Cardiac muscle cell (in vitro differentiated cells and primary cell): ENCODE measurements at regions not wholly inside any gene's neighbourhood (a gene's known extent, or its start where the extent isn't known, plus 50 kb on each side); places are given as distances from the start of the nearest gene placed in this dataset.
A peak's percentile ranks its signal among the peaks of the same experiment; 100 is the strongest.

ENCODE experiments used
- DNase-seq, 2 donors: peaks; one replicate each; pipeline versions ENCODE4 v3.0.0 to v3.0.0-alpha.2; 2010 to 2017; ENCODE audit warnings: low read depth in 1 of 2, low spot score in 1 of 2
- H3K27ac ChIP-seq: fragments of 200-600 bp; sonication (generic); 2 replicates; pipeline ENCODE4 v1.5.1; 2016
- H3K27me3 ChIP-seq: fragments of 200-600 bp; sonication (generic); 2 replicates; pipeline ENCODE4 v1.6.0; 2016; ENCODE audit warnings: control low read depth
- H3K36me3 ChIP-seq: fragments of 200-600 bp; sonication (generic); 2 replicates; pipeline ENCODE4 v1.5.1; 2016; ENCODE audit warnings: control low read depth
- H3K4me1 ChIP-seq: fragments of 200-600 bp; sonication (generic); 2 replicates; pipeline ENCODE4 v1.8.1; 2017; ENCODE audit warnings: low read depth, mild to moderate bottlenecking, mixed run types
- H3K4me3 ChIP-seq: fragments of 200-600 bp; sonication (generic); 2 replicates; pipeline ENCODE4 v1.5.1; 2016; ENCODE audit warnings: mild to moderate bottlenecking
- H3K9me3 ChIP-seq: fragments of 200-600 bp; sonication (generic); 2 replicates; pipeline ENCODE4 v1.5.1; 2017; ENCODE audit warnings: low read depth, mild to moderate bottlenecking, control low read depth
- CTCF ChIP-seq: IDR thresholded peaks from 2 replicates; pipeline ENCODE4 v1.5.1; 2012; ENCODE audit warnings: low read depth, mild to moderate bottlenecking, low read length

GRCh38 chr15:36254426-36254825 is 325.0 kb upstream of the CDIN1 start:
- H3K9me3 ChIP-seq = no peaks in the 10 kb centered on the region
- H3K27ac ChIP-seq = no peak overlapping the region
- no peak overlapping the region for H3K4me3 ChIP-seq
- no peaks in the 10 kb centered on the region for H3K36me3 ChIP-seq
- H3K4me1 ChIP-seq = peaks cover 18% of the 10 kb centered on the region
- DNase-seq = peak in 1 of 2 donors; percentile 15
- H3K27me3 ChIP-seq = no peaks in the 10 kb centered on the region
- no peak for TF ChIP-seq CTCF

GRCh38 chr15:36256404-36256807 is 323.0 kb upstream of the CDIN1 start:
- no peak overlapping the region for H3K4me3 ChIP-seq
- no peaks in the 10 kb centered on the region for H3K27me3 ChIP-seq
- TF ChIP-seq CTCF = no peak
- peak in 1 of 2 donors; percentile 64 for DNase-seq
- H3K36me3 ChIP-seq = no peaks in the 10 kb centered on the region
- H3K9me3 ChIP-seq = no peaks in the 10 kb centered on the region
- peak overlapping the region; percentile 61 for H3K27ac ChIP-seq
- peaks cover 18% of the 10 kb centered on the region for H3K4me1 ChIP-seq

GRCh38 chr15:36263666-36264065 is 315.8 kb upstream of the CDIN1 start:
- peak in 1 of 2 donors; percentile 20 for DNase-seq
- no peak overlapping the region for H3K4me3 ChIP-seq
- H3K27me3 ChIP-seq = no peaks in the 10 kb centered on the region
- no peak for TF ChIP-seq CTCF
- H3K4me1 ChIP-seq = no peaks in the 10 kb centered on the region
- H3K36me3 ChIP-seq = no peaks in the 10 kb centered on the region
- no peaks in the 10 kb centered on the region for H3K9me3 ChIP-seq
- H3K27ac ChIP-seq = no peak overlapping the region

- H3K27ac ChIP-seq = no peak overlapping the region
- TF ChIP-seq CTCF = no peak
- no peak for DNase-seq
- H3K36me3 ChIP-seq = no peaks in the 10 kb centered on the region
- H3K27me3 ChIP-seq = no peaks in the 10 kb centered on the region
- H3K4me1 ChIP-seq = no peaks in the 10 kb centered on the region
- no peak overlapping the region for H3K4me3 ChIP-seq
- no peaks in the 10 kb centered on the region for H3K9me3 ChIP-seq
Observed at GRCh38 chr15:36265422-36265821, 314.0 kb upstream of the CDIN1 start.

- Histone ChIP-seq H3K27ac (no peak overlapping the region), H3K27me3 (no peaks in the 10 kb centered on the region), H3K4me1 (no peaks in the 10 kb centered on the region), H3K4me3 (no peak overlapping the region), H3K36me3 (no peaks in the 10 kb centered on the region), H3K9me3 (no peaks in the 10 kb centered on the region)
- no peak for TF ChIP-seq CTCF
- DNase-seq = no peak
Observed at GRCh38 chr15:36271048-36271447, 308.4 kb upstream of the CDIN1 start.

GRCh38 chr15:36275656-36276055 is 303.8 kb upstream of the CDIN1 start:
- no peaks in the 10 kb centered on the region for H3K36me3 ChIP-seq
- H3K4me3 ChIP-seq = no peak overlapping the region
- H3K27me3 ChIP-seq = no peaks in the 10 kb centered on the region
- no peak for DNase-seq
- no peaks in the 10 kb centered on the region for H3K4me1 ChIP-seq
- no peak for TF ChIP-seq CTCF
- H3K9me3 ChIP-seq = no peaks in the 10 kb centered on the region
- H3K27ac ChIP-seq = no peak overlapping the region
